ENCODE measurements at regions not wholly inside any gene's neighbourhood (a gene's known extent, or its start where the extent isn't known, plus 50 kb on each side); places are given as distances from the start of the nearest gene placed in this dataset.

GRCh38 chr3:82783194-82783593 is 1021.7 kb upstream of the GBE1 start:
- Histone ChIP-seq H3K4me2 (ENCODE audit: low read depth, low read length, poor library complexity, severe bottlenecking) (no peak overlapping the region), H3K9me2 (replicated peaks; ENCODE audit: insufficient read depth, low read length) (no peaks in the 10 kb centered on the region), H4K20me1 (ENCODE audit: low read depth, low read length) (no peaks in the 10 kb centered on the region), H2AFZ (ENCODE audit: low read depth, low read length, severe bottlenecking) (no peak overlapping the region), H3K27ac (ENCODE audit: low read depth, low read length) (no peak overlapping the region), H3K9ac (ENCODE audit: low read length) (no peak overlapping the region), H3K36me3 (ENCODE audit: low read length) (no peaks in the 10 kb centered on the region), H3F3A (ENCODE audit: insufficient read depth) (no peaks in the 10 kb centered on the region), H3K27me3 (ENCODE audit: low read length) (no peaks in the 10 kb centered on the region), H3K4me3 (ENCODE audit: insufficient read depth, low read length, poor library complexity, severe bottlenecking) (no peak overlapping the region), H3K79me2 (ENCODE audit: insufficient read depth, low read length) (no peaks in the 10 kb centered on the region), H3K9me3 (ENCODE audit: insufficient read depth, low read length) (peaks cover 7% of the 10 kb centered on the region; the same call in 1 of the 2 replicates)
- TF ChIP-seq CTCF (IDR thresholded peaks at IDR 0.05; ENCODE audit: insufficient read depth, low read length, poor library complexity, severe bottlenecking) (no peak), EZH2phosphoT487 (conservative IDR thresholded peaks at IDR 0.05; ENCODE audit: low read length) (no peak)

GRCh38 chr3:82773207-82773606 is 1011.8 kb upstream of the GBE1 start:
- TF ChIP-seq CTCF (IDR thresholded peaks at IDR 0.05; ENCODE audit: insufficient read depth, low read length, poor library complexity, severe bottlenecking) (no peak), EZH2phosphoT487 (conservative IDR thresholded peaks at IDR 0.05; ENCODE audit: low read length) (no peak)
- Histone ChIP-seq H3K36me3 (ENCODE audit: low read length) (peaks cover 3% of the 10 kb centered on the region; the same call in 1 of the 2 replicates), H3K27me3 (ENCODE audit: low read length) (no peaks in the 10 kb centered on the region), H3K9me2 (replicated peaks; ENCODE audit: insufficient read depth, low read length) (no peaks in the 10 kb centered on the region), H3K4me2 (ENCODE audit: low read depth, low read length, poor library complexity, severe bottlenecking) (no peak overlapping the region), H3K27ac (ENCODE audit: low read depth, low read length) (no peak overlapping the region), H2AFZ (ENCODE audit: low read depth, low read length, severe bottlenecking) (peak overlapping the region; percentile 76), H3K4me3 (ENCODE audit: insufficient read depth, low read length, poor library complexity, severe bottlenecking) (no peak overlapping the region), H4K20me1 (ENCODE audit: low read depth, low read length) (no peaks in the 10 kb centered on the region), H3K79me2 (ENCODE audit: insufficient read depth, low read length) (no peaks in the 10 kb centered on the region), H3F3A (ENCODE audit: insufficient read depth) (no peaks in the 10 kb centered on the region), H3K9ac (ENCODE audit: low read length) (no peak overlapping the region), H3K9me3 (ENCODE audit: insufficient read depth, low read length) (peaks cover 9% of the 10 kb centered on the region; the same call in 1 of the 2 replicates)

- no peaks in the 10 kb centered on the region for H3K36me3 ChIP-seq (ENCODE audit: low read length)
- no peak overlapping the region for H3K4me2 ChIP-seq (ENCODE audit: low read depth, low read length, poor library complexity, severe bottlenecking)
- H3K9me2 ChIP-seq (replicated peaks; ENCODE audit: insufficient read depth, low read length): no peaks in the 10 kb centered on the region
- no peak overlapping the region for H3K27ac ChIP-seq (ENCODE audit: low read depth, low read length)
- no peak overlapping the region for H3K4me3 ChIP-seq (ENCODE audit: insufficient read depth, low read length, poor library complexity, severe bottlenecking)
- no peaks in the 10 kb centered on the region for H3K27me3 ChIP-seq (ENCODE audit: low read length)
- no peaks in the 10 kb centered on the region for H3K79me2 ChIP-seq (ENCODE audit: insufficient read depth, low read length)
- H3K9ac ChIP-seq (ENCODE audit: low read length): no peak overlapping the region
- no peaks in the 10 kb centered on the region for H3F3A ChIP-seq (ENCODE audit: insufficient read depth)
- H2AFZ ChIP-seq (ENCODE audit: low read depth, low read length, severe bottlenecking): no peak overlapping the region
- TF ChIP-seq CTCF (IDR thresholded peaks at IDR 0.05; ENCODE audit: insufficient read depth, low read length, poor library complexity, severe bottlenecking) (no peak), EZH2phosphoT487 (conservative IDR thresholded peaks at IDR 0.05; ENCODE audit: low read length) (no peak)
- no peaks in the 10 kb centered on the region for H4K20me1 ChIP-seq (ENCODE audit: low read depth, low read length)
- H3K9me3 ChIP-seq (ENCODE audit: insufficient read depth, low read length): no peaks in the 10 kb centered on the region
Observed at GRCh38 chr3:82764521-82764920, 1003.1 kb upstream of the GBE1 start.

Measured in SU-DHL-6 (cell line).